Transverse colon (tissue), 4 donors: ENCODE measurements at regions not wholly inside any gene's neighbourhood (a gene's known extent, or its start where the extent isn't known, plus 50 kb on each side); places are given as distances from the start of the nearest gene placed in this dataset.

ENCODE experiments used
- DNase-seq: peaks from one replicate; pipeline ENCODE4 v3.0.0-alpha.2; 2019
- H3K27ac ChIP-seq, 4 donors: fragments of 200-600 bp; sonication (generic); 2 replicates each; pipeline ENCODE4 v1.5.1; 2016 to 2018; ENCODE audit warnings: inconsistent platforms in 4 of 4
- H3K27me3 ChIP-seq: fragments of 200-600 bp; sonication (generic); 2 replicates; pipeline ENCODE4 v1.5.1; 2017; ENCODE audit warnings: inconsistent platforms
- H3K36me3 ChIP-seq, 4 donors: fragments of 200-600 bp; sonication (generic); 2 replicates each; pipeline ENCODE4 v1.5.1; 2017 to 2019; ENCODE audit warnings: inconsistent platforms in 4 of 4
- H3K4me1 ChIP-seq, 4 donors: fragments of 200-600 bp; sonication (generic); 2 replicates each; pipeline ENCODE4 v1.5.1; 2017 to 2020; ENCODE audit warnings: inconsistent platforms in 4 of 4
- H3K4me3 ChIP-seq, 4 donors: fragments of 200-600 bp; sonication (generic); 1 replicate in 1 of 4; 2 replicates in 3 of 4; pipeline versions ENCODE4 v1.5.1 to v1.6.1; 2017 to 2019; ENCODE audit warnings: inconsistent platforms in 4 of 4
- H3K9me3 ChIP-seq, 2 donors: fragments of 200-600 bp; sonication (generic); 2 replicates each; pipeline ENCODE4 v1.5.1; 2017 to 2019; ENCODE audit warnings: inconsistent platforms in 2 of 2
- EP300 ChIP-seq: sonication (generic); formaldehyde crosslinking; IDR thresholded peaks from one replicate; pipeline ENCODE4 v1.6.1; 2017; ENCODE audit warnings: antibody characterized with exemption, low read depth
- POLR2A ChIP-seq: fragments of 450-650 bp; IDR thresholded peaks from one replicate; pipeline ENCODE4 v1.6.1; 2016; ENCODE audit warnings: antibody characterized with exemption, mild to moderate bottlenecking, moderate library complexity
- POLR2AphosphoS5 ChIP-seq, 3 donors: sonication (generic); formaldehyde crosslinking; IDR thresholded peaks; one replicate each; pipeline ENCODE4 v1.6.1; 2016; ENCODE audit warnings: antibody characterized with exemption in 3 of 3
- WGBS, 2 donors: methylation state at CpG; one replicate each; pipeline ENCODE4 v1.1.5; 2018; ENCODE audit warnings: low coverage in 1 of 2; 5-methylcytosine and 5-hydroxymethylcytosine counted together
- in situ Hi-C, 4 donors: fragments of 200-750 bp; cut with MboI; loops; one replicate each; pipeline versions ENCODE4 v1.15.0 to v1.15.1; 2017; ENCODE audit warnings: low sequenced_read_pairs in 3 of 4, low pct_ligation_motif_present in 1 of 4, low pct_unique_long_range_greater_than_20kb in 1 of 4
- intact Hi-C: fragments of 100-400 bp; cut with DNase I; formaldehyde crosslinking; loops from one replicate; pipeline ENCODE4 v1.15.1; 2023; ENCODE audit warnings: low total_unique reads
- TF ChIP-seq, protein P1 (sequence below), 5 experiments: fragments of 200-600 bp in 3 of 5; fragments of 450-650 bp in 2 of 5; sonication (generic) in 3 of 5; IDR thresholded peaks; 1 replicate in 2 of 5; 2 replicates in 3 of 5; pipeline ENCODE4 v1.5.1; 2016 to 2017; ENCODE audit warnings: antibody characterized with exemption in 5 of 5, inconsistent platforms in 3 of 5, mild to moderate bottlenecking in 2 of 5, moderate library complexity in 1 of 5

GRCh38 chr5:138653502-138653901 is 78.3 kb upstream of the HSPA9 start:
- intact Hi-C loops: no loop called here
- Histone ChIP-seq H3K4me1 (no peaks in the 10 kb centered on the region), H3K27me3 (peaks cover 10% of the 10 kb centered on the region), H3K36me3 (no peaks in the 10 kb centered on the region), H3K4me3 (no peak overlapping the region), H3K27ac (no peak overlapping the region), H3K9me3 (no peaks in the 10 kb centered on the region)
- DNase-seq: no peak
- in situ Hi-C loops: no loop called here
- TF ChIP-seq POLR2AphosphoS5 (IDR thresholded peaks at IDR 0.05): no peak
- TF ChIP-seq, protein P1, sequence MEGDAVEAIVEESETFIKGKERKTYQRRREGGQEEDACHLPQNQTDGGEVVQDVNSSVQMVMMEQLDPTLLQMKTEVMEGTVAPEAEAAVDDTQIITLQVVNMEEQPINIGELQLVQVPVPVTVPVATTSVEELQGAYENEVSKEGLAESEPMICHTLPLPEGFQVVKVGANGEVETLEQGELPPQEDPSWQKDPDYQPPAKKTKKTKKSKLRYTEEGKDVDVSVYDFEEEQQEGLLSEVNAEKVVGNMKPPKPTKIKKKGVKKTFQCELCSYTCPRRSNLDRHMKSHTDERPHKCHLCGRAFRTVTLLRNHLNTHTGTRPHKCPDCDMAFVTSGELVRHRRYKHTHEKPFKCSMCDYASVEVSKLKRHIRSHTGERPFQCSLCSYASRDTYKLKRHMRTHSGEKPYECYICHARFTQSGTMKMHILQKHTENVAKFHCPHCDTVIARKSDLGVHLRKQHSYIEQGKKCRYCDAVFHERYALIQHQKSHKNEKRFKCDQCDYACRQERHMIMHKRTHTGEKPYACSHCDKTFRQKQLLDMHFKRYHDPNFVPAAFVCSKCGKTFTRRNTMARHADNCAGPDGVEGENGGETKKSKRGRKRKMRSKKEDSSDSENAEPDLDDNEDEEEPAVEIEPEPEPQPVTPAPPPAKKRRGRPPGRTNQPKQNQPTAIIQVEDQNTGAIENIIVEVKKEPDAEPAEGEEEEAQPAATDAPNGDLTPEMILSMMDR (IDR thresholded peaks at IDR 0.05): no peak
- no peak for TF ChIP-seq EP300
- no peak for TF ChIP-seq POLR2A
- WGBS, 2 donors: 59% methylated on average over 4 of the region's 4 CpGs; no CpG with 5 or more reads in 1 of the 2 donors

DNA sequence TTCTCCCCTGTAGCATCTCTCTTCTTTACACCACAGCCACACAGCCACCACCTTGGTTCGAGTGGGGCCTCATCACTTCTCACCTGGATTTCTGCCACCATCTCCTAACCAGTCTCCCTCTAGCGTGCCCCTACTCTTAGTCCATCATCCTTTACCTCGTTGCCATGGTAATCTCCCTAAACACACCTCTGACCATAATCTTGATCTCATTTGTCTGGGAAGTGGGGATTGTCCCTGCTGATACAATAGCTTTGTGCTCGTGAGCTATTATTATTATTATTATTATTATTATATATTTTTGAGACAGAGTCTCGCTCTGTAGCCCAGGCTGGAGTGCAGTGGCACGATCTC is 76.5 kb upstream of the HSPA9 start:
- intact Hi-C loops (no loop called here), in situ Hi-C loops (no loop called here)
- no peaks in the 10 kb centered on the region for H3K9me3 ChIP-seq
- no peak overlapping the region for H3K4me3 ChIP-seq
- H3K27me3 ChIP-seq: peaks cover 5% of the 10 kb centered on the region
- TF ChIP-seq, protein P1 (IDR thresholded peaks at IDR 0.05): no peak
- TF ChIP-seq EP300 (no peak), POLR2A (no peak), POLR2AphosphoS5 (IDR thresholded peaks at IDR 0.05) (no peak)
- WGBS, 2 donors: 77% methylated on average over 6 of the region's 6 CpGs
- no peaks in the 10 kb centered on the region for H3K36me3 ChIP-seq
- DNase-seq: no peak
- no peaks in the 10 kb centered on the region for H3K4me1 ChIP-seq
- H3K27ac ChIP-seq: no peak overlapping the region

DNA sequence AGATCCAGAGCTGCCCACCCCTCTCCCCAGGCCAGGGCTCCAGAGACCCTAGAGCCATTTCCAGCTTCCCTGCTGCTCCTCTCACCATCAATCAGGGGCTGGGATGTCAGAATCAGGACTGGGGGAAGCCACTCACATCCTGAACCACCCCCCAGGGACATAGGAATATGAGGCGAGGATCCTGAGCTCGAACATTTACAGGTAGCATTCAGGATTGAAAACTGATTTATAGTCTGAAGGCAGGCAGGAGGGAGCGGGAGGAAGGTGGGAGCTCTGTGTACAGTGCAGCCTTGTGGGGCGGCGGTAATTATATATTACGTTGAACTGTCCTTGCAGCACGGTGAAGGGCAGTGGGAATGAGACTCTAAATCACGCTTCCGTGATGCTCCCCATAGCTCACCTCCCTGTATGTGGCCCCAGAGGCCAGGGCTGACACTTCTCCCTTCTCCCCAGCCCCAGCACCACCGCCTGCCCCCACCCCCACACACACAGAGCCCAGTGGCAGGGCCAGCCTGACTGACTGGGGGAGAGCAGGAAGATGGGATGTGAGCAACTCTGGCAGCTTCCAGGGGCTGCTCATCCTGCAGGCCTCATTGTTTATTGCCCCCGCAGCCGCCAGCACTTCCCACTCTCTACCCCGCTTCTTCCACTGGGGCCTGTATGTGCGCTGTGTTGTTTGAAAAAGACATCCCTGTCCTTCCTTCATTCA is 76.0 kb upstream of the HSPA9 start:
- Histone ChIP-seq H3K9me3 (no peaks in the 10 kb centered on the region), H3K4me1 (no peaks in the 10 kb centered on the region), H3K36me3 (no peaks in the 10 kb centered on the region), H3K27me3 (peaks cover 5% of the 10 kb centered on the region), H3K4me3 (no peak overlapping the region), H3K27ac (no peak overlapping the region)
- DNase-seq: no peak
- TF ChIP-seq POLR2AphosphoS5 (IDR thresholded peaks at IDR 0.05) (no peak), EP300 (no peak), POLR2A (no peak)
- TF ChIP-seq, protein P1 (IDR thresholded peaks at IDR 0.05): no peak
- WGBS, 2 donors: 72 to 79% methylated on average over 5 to 14 of the region's 14 CpGs
- intact Hi-C loops: no loop called here
- in situ Hi-C loops: no loop called here

DNA sequence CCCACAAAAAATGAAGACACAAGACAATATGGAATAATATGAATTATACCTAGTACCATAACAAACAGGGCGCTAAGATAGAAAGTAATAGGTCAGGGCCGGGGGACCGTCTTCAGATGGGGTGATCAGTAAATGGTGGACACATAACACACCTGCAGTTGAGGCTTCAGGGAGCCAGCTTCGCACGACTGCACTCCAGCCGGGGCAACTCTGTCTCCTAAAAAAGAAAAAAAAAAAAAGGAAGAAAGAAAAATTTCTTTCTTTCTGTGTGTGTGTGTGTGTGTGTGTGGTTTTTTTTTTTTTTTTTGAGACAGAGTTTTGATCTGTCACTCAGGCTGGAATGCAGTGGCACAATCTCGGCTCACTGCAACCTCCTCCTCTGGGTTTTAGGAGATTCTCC is 75.0 kb upstream of the HSPA9 start:
- no peak for DNase-seq
- Histone ChIP-seq H3K4me3 (no peak overlapping the region), H3K4me1 (no peaks in the 10 kb centered on the region), H3K9me3 (no peaks in the 10 kb centered on the region), H3K27me3 (peaks cover 5% of the 10 kb centered on the region), H3K27ac (no peak overlapping the region), H3K36me3 (no peaks in the 10 kb centered on the region)
- intact Hi-C loops (no loop called here), in situ Hi-C loops (no loop called here)
- TF ChIP-seq POLR2A (no peak), EP300 (no peak), POLR2AphosphoS5 (IDR thresholded peaks at IDR 0.05) (no peak)
- TF ChIP-seq, protein P1 (IDR thresholded peaks at IDR 0.05): no peak
- whole genome bisulfite sequencing, 2 donors: 72 to 97% methylated on average over 5 to 7 of the region's 7 CpGs
